Ishikawa (cell line): ENCODE measurements at regions not wholly inside any gene's neighbourhood (a gene's known extent, or its start where the extent isn't known, plus 50 kb on each side); places are given as distances from the start of the nearest gene placed in this dataset.

Experiments
- CEBPB ChIP-seq: IDR thresholded peaks from 2 replicates; pipeline ENCODE4 v1.6.1; 2012
- CREB1 ChIP-seq: IDR thresholded peaks from 2 replicates; pipeline ENCODE4 v1.6.1; 2012; ENCODE audit warnings: low read depth
- EGR1 ChIP-seq: IDR thresholded peaks from 2 replicates; pipeline ENCODE4 v1.6.1; 2012
- EP300 ChIP-seq: IDR thresholded peaks from 2 replicates; pipeline ENCODE4 v1.6.1; 2012; ENCODE audit warnings: borderline replicate concordance
- NFIC ChIP-seq: IDR thresholded peaks from 2 replicates; pipeline ENCODE4 v1.6.1; 2012
- RAD21 ChIP-seq: IDR thresholded peaks from 2 replicates; pipeline ENCODE4 v1.6.1; 2012; ENCODE audit warnings: low read depth
- TAF1 ChIP-seq: IDR thresholded peaks from 2 replicates; pipeline ENCODE4 v1.6.1; 2012; ENCODE audit warnings: low read depth, mild to moderate bottlenecking
- TCF12 ChIP-seq: IDR thresholded peaks from 2 replicates; pipeline ENCODE4 v1.6.1; 2012; ENCODE audit warnings: low read depth
- TEAD4 ChIP-seq: IDR thresholded peaks from 2 replicates; pipeline ENCODE4 v1.6.1; 2012
- YY1 ChIP-seq: IDR thresholded peaks from 2 replicates; pipeline ENCODE4 v1.6.1; 2012; ENCODE audit warnings: low read depth
- TF ChIP-seq, protein P1 (sequence below): IDR thresholded peaks from 2 replicates; pipeline ENCODE4 v1.6.1; 2012
- TF ChIP-seq, protein P2 (sequence below): IDR thresholded peaks from 2 replicates; pipeline ENCODE4 v1.6.1; 2012; ENCODE audit warnings: low read depth, mild to moderate bottlenecking

DNA sequence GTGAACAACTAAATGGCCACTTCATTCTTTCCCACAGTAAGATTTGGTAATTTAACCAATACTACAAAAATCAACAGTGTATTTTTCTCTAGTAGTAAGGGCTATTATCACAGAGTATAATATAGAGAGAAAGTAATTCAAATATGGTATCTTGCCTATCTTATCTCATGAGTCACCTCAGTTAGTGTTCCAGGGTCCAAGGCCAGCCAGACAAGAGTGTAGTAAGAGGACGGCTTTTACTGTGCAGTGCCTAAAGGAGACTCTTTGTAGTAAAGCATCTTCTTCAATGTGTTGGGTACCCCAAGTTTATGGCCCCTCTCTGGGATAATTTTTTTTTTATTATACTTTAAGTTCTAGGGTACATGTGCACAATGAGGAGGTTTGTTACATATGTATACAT is 607.4 kb downstream of the PKHD1 start:
- TF ChIP-seq, protein P1, sequence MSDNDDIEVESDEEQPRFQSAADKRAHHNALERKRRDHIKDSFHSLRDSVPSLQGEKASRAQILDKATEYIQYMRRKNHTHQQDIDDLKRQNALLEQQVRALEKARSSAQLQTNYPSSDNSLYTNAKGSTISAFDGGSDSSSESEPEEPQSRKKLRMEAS, result no peak
- TF ChIP-seq EGR1 (no peak), TAF1 (no peak), EP300 (no peak), CEBPB (no peak), NFIC (no peak), TEAD4 (no peak), RAD21 (no peak), TCF12 (no peak), YY1 (no peak), CREB1 (no peak)
- TF ChIP-seq, protein P2, sequence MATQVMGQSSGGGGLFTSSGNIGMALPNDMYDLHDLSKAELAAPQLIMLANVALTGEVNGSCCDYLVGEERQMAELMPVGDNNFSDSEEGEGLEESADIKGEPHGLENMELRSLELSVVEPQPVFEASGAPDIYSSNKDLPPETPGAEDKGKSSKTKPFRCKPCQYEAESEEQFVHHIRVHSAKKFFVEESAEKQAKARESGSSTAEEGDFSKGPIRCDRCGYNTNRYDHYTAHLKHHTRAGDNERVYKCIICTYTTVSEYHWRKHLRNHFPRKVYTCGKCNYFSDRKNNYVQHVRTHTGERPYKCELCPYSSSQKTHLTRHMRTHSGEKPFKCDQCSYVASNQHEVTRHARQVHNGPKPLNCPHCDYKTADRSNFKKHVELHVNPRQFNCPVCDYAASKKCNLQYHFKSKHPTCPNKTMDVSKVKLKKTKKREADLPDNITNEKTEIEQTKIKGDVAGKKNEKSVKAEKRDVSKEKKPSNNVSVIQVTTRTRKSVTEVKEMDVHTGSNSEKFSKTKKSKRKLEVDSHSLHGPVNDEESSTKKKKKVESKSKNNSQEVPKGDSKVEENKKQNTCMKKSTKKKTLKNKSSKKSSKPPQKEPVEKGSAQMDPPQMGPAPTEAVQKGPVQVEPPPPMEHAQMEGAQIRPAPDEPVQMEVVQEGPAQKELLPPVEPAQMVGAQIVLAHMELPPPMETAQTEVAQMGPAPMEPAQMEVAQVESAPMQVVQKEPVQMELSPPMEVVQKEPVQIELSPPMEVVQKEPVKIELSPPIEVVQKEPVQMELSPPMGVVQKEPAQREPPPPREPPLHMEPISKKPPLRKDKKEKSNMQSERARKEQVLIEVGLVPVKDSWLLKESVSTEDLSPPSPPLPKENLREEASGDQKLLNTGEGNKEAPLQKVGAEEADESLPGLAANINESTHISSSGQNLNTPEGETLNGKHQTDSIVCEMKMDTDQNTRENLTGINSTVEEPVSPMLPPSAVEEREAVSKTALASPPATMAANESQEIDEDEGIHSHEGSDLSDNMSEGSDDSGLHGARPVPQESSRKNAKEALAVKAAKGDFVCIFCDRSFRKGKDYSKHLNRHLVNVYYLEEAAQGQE, result no peak
